HG03066 (cell line): ENCODE measurements at regions not wholly inside any gene's neighbourhood (a gene's known extent, or its start where the extent isn't known, plus 50 kb on each side); places are given as distances from the start of the nearest gene placed in this dataset.

ENCODE experiments used
- ATAC-seq: cut with Tn5 transposase; IDR thresholded peaks from one replicate; pipeline ENCODE4 v1.9.1; 2021; ENCODE audit warnings: low read depth; ENCODE audit not compliant: unreplicated experiment

DNA sequence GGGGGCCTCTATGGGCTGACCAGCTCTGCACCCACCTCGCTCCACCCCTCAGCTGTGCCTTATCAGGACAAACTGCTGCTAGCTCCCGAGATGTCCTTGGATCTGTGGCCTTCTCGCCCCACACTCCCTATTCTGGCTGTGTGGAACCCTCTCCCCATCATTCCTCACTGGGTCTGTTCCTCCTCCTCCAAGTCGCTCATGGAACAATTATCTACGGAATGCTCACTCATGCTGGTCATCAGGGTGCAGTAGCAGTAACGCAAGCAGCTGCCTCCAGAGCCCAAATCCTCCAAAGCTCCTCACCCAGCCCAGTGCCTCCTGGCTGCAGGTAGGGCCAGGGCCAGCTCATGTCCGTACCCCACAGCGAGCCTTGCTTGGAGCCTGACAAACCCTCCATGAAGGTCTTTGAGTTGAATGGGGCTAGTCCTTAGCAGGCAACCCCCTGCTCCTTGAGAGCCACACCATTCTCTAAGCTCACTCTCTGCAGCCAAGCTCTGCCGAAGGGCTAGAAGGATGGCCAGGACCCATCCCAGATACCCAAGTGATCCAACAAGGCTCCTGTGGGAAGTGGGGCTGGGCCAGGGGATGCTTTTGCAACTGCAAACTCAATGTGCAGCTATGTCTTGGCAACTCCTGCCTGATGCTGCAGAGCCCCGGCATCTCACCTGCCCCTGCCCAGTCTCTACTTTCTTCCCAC, 977.8 kb downstream of the TBC1D22A start:
- ATAC-seq = no peak

DNA sequence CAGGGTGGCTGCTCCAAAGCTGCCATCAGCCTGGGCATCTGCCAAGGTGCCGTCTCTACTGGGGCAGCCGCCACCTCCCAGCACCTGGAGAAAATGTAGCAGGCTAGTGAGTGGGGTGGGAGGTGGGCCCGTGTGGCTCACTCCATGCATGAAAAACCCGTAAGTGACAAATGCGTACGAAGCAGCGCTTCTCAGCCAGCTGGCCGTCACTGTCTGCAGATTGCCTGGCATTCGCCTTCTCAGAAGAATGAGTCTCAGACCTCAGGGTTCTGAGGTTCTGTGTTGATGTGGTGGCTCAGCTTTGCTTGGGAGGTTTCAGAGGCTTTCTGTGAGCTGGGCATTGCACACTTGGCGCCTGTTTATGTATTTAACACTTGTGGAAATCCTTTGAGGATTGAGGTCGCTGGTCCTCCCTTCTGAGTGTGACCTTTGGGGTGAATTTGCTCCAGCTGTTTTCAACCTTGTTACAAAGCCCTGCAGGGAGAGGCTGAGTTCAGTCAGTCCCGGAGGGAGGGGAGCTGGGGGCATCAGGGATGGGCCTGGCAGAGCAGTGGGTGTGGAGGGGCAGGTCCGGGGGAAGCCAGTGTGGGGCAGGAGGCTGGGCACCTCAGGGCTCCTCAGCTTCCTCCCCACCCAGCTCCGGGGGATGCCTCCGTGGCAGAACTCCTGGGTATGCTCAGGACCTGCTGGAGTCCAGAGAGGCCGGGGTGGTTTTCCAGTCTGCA, 977.0 kb downstream of the TBC1D22A start:
- no peak for ATAC-seq

DNA sequence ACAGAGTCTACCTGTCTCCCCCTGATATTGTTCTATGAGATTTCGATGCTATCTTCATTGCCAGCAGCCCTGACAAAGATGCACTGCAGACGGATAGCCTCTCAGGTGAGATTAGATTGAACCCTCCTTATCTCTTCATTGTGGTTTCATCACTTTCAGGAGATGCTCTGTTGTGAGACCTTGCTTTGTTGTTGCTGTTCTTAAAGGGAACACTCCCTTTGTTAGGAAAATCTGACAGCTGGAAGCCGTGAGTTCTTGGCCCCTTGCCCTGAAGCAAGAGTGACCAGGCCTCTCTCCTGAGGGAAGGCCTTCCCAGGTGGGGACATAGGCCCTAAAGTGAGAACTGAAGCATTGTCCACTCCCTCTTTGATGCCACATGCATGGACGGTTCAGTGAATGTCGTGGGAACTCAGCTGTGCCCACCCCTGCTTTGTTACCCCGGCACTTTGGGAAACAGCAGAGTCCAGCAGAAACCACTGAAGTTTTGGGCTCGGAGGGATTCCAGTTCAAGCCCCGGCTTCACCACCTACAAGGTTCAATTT, 976.1 kb downstream of the TBC1D22A start:
- ATAC-seq = no peak

DNA sequence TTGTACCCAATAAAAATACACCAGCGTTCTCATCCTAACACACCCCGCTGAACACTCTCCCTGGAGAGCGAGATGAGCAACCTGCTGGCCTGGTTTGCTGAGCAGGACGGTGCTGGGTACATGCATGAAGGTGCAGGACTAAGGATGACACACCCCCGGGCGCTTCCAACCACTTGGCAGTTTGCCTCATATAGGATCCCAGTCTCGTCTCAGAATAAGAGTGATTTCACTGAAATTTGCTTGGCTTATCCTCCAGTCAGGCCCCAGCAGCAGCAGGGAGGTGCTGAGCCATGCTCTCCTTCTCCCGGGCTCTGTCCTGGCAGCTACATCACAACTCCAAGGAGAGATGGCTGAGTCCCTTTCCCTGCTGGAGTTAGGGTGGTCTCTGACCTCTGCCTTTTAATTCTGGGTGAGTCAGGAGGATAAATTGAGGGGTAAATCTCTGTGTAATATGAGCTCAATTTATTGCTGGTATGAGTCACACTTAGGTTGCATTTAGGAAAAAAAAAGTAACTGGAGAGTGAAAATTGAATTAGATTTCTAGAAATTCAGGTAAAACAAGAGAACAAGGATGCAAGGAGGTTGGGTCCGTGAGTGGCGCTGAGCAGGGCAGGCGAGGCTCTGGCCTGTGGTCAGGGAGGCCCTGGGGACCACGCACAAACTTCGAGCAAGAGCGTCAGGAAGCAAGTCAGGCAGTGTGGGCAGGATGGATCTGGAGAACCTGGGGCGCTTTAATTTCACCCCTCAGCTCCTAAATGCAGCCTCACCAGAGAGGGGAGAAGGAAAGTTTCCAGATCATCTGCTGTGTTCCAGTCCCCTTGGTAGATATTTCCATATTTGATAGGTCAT, 974.0 kb downstream of the TBC1D22A start:
- no peak for ATAC-seq

DNA sequence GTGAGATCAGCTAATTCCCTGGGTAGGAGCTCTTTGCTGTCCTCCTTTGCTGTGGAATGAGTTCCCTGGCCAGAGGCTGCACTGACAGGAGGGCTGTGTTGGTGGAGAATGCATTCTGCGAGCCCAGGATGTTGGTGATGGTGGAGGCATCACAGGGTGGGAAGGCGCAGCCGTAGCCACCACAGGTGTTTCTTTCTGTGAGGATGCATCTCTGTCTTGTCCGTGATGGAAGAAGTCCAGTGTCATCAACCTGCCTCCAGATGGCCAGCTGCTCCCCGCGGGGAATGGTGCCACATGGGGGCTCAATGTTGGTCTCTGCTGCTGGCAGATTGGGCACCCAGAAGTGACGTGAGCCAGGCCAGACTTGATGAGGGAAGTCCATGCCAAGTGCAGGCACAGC, 972.1 kb downstream of the TBC1D22A start:
- no peak for ATAC-seq

DNA sequence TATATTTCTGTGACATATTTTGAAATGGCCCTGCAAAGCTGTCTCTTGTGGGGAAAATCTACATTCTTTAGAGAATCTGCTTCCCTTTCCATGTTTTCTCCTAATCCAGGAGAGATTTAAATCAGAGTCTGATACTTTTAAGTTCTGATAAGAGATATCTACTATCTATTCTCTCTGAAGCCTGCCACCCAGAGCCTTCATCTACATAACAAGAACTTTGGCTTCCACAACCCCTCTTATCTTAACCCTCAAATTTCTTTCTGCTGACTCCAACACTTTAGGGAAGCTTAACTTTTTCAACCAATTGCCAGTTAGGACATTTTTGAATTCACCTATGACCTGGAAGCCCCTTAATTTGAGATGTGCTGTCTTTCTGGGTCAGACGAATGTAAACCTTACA, 965.2 kb downstream of the TBC1D22A start:
- no peak for ATAC-seq

DNA sequence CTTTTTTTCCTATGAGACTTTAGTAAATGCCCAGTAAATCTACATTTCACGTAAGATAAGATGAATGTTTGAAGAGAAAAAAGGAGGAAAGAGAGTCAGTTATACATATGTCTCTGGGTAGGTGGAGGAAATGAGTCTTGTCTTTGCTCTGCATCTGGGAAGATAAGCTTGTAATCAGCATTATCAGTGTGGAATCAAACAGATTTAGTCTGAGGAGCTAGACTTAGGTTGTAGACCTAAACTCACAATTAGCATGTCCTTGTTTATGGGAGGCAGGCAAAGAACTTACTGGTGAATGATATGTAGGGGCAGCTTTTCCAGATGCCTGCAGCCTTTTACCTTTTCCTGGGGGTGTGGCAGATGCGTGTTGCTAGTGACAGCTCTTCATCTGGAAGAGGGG, 962.3 kb downstream of the TBC1D22A start:
- ATAC-seq = no peak

DNA sequence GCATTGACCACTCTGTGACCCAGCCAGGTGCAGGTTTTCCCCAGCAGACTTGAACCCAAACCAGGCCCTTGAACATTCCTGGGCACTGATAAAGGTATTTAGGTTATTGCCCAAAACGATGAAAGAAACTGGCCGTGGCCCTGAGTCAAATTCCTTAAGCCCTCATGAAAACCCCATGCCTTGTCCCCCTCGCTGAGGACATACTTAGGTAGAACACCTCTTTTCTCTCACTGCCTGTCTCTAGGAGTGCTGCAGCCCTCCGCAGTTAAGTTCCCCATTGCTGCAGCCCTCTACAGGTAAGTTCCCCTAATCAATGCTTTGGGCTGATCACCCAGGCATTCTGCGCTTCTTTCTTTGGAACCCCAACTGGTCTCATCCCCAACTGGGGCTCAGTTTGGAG, 961.6 kb downstream of the TBC1D22A start:
- ATAC-seq = no peak

DNA sequence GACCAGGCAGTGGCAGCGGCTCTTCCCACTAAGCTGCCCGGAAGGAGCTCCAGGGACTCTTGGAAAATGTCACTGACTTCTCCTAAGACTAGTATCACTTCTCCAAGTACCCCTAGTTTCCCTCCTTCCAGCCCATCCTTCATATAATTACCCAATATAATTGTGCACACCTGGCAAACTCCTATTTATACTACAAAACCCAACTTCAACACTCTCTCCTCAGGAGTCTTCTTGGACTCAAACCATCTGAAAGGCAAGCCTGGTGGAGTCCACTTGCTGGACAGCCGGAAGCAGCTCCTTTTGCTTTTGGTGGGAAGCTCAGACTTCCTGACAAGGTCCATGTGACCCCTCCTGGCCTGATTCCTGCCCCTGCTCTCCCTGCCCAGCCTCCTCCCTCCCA, 955.9 kb downstream of the TBC1D22A start:
- ATAC-seq = no peak

DNA sequence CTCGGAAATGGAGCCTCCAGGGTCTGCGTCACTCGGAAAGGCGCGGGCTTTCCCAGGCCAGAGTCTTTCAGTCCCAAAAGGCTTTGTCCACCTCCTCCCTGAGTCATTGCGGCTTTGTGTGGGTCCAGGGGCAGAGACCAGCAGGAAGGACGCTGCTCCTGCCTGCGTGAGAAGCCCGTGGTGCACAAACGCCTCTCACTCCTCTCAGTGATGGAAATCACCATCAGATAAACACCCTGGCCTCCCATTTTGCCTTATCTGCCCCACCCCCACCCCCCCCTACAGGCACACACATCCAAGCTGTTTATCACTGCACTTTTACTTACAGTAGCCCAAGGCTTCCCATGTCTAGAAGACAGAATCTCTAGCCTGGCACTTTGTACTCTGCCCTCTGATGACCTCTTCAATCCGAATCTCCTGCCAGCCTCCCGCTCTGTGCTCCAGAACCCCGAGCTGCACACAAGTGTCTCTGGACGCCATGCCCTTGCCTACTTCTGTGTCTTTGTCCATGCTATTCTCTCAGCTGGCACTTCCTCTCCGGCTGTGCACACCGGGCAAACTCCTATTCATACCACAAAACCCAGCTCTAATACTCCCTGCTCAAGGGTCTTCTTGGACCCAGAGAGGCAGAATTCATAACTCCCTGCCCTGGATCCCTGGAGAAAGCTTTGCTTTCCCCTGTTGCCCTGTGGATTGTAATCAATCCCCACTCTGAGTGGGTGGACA, 954.6 kb downstream of the TBC1D22A start:
- no peak for ATAC-seq

DNA sequence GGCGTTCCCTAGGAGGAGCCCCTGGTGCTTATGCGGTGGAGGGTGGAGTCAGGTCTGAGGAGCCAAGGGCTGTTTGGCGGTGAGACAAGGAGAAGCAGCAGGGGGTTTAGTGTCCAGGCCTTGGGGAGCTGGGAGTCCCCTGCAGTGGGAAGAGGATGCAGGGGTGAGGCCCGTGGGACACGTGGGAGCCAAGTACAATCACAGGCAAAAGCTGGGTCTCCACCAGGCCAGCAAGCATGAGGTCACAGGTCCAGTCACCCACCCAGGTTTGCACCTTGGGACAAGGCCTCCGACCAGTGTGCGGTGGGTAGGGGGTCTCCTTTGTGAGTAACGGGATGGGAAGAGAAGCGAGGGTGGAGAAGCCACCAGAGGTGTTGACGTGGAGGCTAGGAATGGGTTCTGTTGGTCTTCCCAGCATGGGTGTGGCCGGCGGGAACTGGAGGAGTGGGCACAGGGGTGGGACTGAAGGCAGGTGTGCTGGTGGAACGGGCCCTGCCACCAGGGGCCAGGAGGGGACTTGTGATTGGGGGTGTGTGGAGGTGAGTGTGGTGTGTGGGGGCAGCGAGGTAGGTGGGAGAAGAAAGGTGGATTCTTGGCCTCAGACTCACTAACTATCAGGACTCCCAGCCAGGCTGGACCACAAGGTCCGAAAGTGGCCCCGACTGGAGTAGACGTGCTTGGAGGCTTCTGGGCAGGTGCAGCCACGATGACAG, 953.6 kb downstream of the TBC1D22A start:
- ATAC-seq = no peak

DNA sequence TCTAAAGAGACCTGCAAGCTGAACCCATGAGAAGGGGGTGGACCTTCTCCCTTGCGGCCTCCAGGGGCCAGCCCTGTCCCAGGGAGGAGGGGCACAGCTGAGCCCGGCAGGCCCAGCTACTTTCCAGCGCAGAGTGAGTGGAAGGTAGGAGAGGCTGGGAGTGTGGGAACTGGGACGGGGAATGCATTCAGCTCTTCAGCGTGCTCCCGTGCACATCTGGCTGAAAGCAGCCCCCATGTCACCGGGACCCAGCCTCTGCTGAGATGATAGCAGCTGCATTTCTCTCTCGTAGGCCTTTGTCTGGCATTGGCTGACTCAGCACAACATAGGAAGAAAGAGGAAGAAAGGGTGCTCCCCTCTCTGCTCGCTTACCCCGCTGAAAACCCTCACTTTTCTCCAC, 951.5 kb downstream of the TBC1D22A start:
- ATAC-seq = no peak

DNA sequence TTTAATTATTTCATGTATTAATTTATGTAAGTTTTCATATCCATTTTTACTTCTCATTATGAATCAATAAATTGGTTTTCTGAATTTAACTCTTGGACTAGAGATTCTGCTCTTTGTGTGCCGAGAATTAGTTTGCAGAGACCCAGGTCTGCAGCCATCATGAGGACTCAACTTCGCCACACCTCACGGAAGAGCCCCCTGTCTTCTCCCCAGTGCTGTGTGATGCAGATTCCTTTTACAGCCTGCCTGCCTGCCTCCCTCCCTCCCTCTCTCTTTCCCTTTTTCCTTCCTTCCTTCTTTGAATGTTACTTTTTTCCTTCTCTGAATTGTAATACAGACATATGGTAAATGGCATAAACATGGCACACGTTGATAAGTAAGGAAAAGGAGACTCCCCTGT, 947.7 kb downstream of the TBC1D22A start:
- ATAC-seq = no peak

DNA sequence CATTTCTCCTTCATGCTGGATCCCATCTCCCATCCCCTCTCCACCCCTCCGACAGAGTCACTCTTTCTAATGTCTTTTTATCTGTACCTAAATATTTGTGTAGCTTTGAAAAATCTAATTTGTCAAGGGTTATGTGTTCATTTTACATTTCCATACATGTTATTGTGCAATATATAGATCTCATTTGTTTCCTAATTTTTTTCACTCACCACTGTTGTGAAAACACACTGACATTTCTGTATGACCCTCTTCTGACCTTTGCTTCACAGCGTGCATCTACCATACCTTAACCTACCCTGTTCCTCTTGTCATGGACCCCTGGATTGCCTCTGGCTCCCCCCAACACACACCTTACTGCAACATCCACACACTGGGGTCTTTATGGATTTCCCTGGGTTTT, 942.9 kb downstream of the TBC1D22A start:
- no peak for ATAC-seq

DNA sequence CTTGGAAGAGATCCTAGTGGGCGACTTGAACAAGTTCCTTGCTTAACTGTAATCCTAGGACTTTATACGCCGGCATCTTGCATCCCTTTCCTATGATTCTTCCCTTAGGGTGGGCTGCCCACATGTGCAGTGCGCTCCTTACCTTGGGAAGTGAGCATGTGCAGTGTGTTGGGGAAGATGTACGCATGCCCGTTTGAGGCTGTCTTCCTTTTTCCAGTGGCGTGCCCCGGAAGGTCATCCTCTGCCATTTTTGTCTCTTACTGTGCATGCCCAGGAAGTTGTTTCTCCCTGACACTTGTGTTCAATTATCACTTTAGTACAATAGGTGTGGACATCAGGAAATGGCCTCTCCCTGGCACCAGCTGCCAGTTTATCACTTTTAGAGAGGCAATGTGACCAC, 936.5 kb downstream of the TBC1D22A start:
- ATAC-seq = no peak

DNA sequence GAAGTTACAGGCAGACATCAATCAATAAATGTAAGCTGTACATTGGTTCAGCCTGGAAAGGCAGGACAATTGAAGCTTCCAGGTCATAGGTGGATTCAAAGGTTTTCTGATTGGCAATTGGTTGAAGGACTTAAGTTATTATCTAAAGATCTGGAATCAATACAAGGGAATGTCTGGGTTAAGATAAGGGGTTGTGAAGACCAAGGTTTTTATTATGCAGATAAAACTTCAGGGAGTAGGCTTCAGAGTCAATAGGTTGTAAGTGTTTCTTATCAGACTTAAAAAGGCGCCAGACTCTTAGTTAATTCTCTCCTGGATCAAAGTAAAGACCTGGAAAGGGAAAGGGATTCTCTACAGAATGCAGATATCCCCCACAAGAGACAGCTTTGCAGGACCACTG, 935.4 kb downstream of the TBC1D22A start:
- no peak for ATAC-seq

DNA sequence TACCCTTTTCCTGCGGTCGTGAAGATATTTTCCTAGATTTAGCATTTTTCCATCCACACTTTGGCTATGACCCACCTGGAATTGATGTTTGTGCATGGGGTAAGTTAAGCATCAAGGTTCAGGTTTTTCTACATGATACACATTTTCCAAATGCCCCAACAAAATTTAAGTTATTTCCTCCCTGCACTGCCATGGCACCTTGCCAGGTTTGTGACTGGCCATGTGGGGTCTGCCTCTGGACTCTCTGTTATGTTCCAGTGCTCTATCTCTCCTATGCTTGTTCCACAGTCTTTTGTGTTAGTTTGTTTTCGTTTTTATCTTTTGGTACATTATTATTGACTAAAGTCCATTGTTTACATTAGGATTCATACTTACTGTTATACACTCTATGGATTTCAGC, 934.3 kb downstream of the TBC1D22A start:
- ATAC-seq = no peak

DNA sequence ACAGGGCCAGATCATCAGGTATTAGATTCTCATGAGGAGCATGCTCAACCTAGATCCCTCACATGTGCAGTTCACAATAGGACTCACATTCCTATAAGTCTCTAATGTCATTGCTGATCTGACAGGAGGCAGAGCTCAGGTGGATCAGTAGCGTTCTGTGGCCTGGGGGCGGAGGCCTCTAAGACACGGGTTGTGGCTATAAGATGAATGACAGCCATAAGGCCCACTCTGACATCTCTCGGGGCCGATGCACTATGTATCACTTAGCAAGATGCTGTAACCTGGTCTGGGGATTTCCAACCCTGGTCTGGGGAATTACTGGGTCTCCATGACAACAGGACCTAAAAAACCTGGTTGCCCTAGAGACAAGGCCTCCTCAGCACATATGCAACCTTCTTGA, 932.7 kb downstream of the TBC1D22A start:
- no peak for ATAC-seq

DNA sequence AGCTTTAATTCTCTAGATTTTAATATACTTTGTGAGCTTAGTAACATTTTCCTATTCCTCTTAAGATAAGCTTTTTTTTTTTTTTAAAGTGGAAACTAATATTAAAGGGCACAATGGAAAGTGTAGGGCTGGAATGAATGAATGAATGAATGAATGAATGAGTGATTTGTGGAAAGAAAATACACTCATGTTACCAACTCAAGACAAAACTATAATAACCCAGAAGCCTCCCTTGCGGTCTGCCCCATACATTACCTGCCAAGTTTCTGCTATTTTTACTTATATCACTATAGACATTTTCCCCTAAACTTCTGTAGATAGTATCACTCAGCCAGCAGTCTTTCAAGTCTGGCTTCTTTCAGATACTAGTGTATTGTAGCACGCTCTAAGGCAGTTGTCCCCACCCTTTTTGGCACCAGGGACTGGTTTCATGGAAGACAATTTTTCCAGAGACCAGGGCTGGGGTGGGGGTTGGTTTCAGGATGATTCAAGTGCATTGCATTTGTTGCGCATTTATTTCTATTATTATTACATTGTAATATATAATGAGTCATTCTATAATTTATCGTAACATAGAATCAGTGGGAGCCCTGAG, 932.2 kb downstream of the TBC1D22A start:
- ATAC-seq = no peak

DNA sequence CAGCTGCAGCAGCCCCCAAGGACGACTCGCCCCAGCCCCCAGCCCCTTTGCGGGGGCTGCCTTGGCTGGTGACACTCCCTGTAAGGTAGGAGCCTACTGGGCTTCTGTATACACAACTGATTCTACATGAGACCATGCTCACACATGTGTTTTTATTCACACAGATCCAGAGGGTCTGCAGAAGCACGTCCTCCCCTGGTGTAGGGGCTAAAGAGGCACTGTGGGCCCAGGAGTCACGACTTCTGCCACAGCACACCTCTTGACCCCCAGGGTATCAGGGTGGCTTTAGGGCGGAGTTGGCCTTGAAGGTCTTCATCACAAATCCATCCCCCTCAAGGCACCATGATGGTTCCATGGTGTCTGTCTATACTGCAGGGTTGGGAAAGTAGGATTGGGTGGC, 931.2 kb downstream of the TBC1D22A start:
- ATAC-seq = no peak
